ENCODE measurements at regions not wholly inside any gene's neighbourhood (a gene's known extent, or its start where the extent isn't known, plus 50 kb on each side); places are given as distances from the start of the nearest gene placed in this dataset.

- DNase-seq = no peak
- Histone ChIP-seq H3K4me3 (ENCODE audit: low read depth, low read length) (no peak overlapping the region), H3K36me3 (replicated peaks) (no peaks in the 10 kb centered on the region), H3K27me3 (replicated peaks) (no peaks in the 10 kb centered on the region), H3K27ac (no peak overlapping the region)
- no peak for TF ChIP-seq CTCF (IDR thresholded peaks at IDR 0.05; ENCODE audit: low read depth, low read length, missing control alignments)
- in situ Hi-C loops (cut with HindIII; ENCODE audit: low pct_ligation_motif_present, low sequenced_read_pairs) = no loop called here
Measured at GRCh38 chr20:20946122-20946759, 159.9 kb downstream of the LINC00237 start.

GRCh38 chr20:20941468-20941889, 164.7 kb downstream of the LINC00237 start:
- TF ChIP-seq CTCF (IDR thresholded peaks at IDR 0.05; ENCODE audit: low read depth, low read length, missing control alignments) = no peak
- no peaks in the 10 kb centered on the region for H3K27me3 ChIP-seq (replicated peaks)
- no peak overlapping the region for H3K4me3 ChIP-seq (ENCODE audit: low read depth, low read length)
- no peak for DNase-seq
- no peaks in the 10 kb centered on the region for H3K36me3 ChIP-seq (replicated peaks)
- in situ Hi-C loops (cut with HindIII; ENCODE audit: low pct_ligation_motif_present, low sequenced_read_pairs) = no loop called here
- H3K27ac ChIP-seq = no peak overlapping the region

GRCh38 chr20:20939006-20939405, 167.2 kb downstream of the LINC00237 start:
- H3K36me3 ChIP-seq (replicated peaks) = no peaks in the 10 kb centered on the region
- H3K27ac ChIP-seq = no peak overlapping the region
- in situ Hi-C loops (cut with HindIII; ENCODE audit: low pct_ligation_motif_present, low sequenced_read_pairs) = no loop called here
- no peaks in the 10 kb centered on the region for H3K27me3 ChIP-seq (replicated peaks)
- no peak overlapping the region for H3K4me3 ChIP-seq (ENCODE audit: low read depth, low read length)
- no peak for TF ChIP-seq CTCF (IDR thresholded peaks at IDR 0.05; ENCODE audit: low read depth, low read length, missing control alignments)
- no peak for DNase-seq

GRCh38 chr20:20938599-20938998, 167.6 kb downstream of the LINC00237 start:
- Histone ChIP-seq H3K27me3 (replicated peaks) (no peaks in the 10 kb centered on the region), H3K4me3 (ENCODE audit: low read depth, low read length) (no peak overlapping the region), H3K36me3 (replicated peaks) (no peaks in the 10 kb centered on the region), H3K27ac (no peak overlapping the region)
- no peak for TF ChIP-seq CTCF (IDR thresholded peaks at IDR 0.05; ENCODE audit: low read depth, low read length, missing control alignments)
- DNase-seq = no peak
- in situ Hi-C loops (cut with HindIII; ENCODE audit: low pct_ligation_motif_present, low sequenced_read_pairs) = no loop called here

GRCh38 chr20:20938131-20938530, 168.0 kb downstream of the LINC00237 start:
- TF ChIP-seq CTCF (IDR thresholded peaks at IDR 0.05; ENCODE audit: low read depth, low read length, missing control alignments) = no peak
- Histone ChIP-seq H3K27ac (no peak overlapping the region), H3K27me3 (replicated peaks) (no peaks in the 10 kb centered on the region), H3K36me3 (replicated peaks) (no peaks in the 10 kb centered on the region), H3K4me3 (ENCODE audit: low read depth, low read length) (no peak overlapping the region)
- no peak for DNase-seq
- in situ Hi-C loops (cut with HindIII; ENCODE audit: low pct_ligation_motif_present, low sequenced_read_pairs) = no loop called here

Measured in brain microvascular endothelial cell (primary cell).